ENCODE measurements at regions not wholly inside any gene's neighbourhood (a gene's known extent, or its start where the extent isn't known, plus 50 kb on each side); places are given as distances from the start of the nearest gene placed in this dataset.

GRCh38 chr6:145350928-145351327 lies 384.4 kb downstream of the EPM2A start:
- DNase-seq (ENCODE audit: low read depth) = no peak
- no peak for TF ChIP-seq CTCF (conservative IDR thresholded peaks at IDR 0.05; ENCODE audit: low read length)
- no peak overlapping the region for H3K4me3 ChIP-seq (ENCODE audit: low read length)

GRCh38 chr6:145352382-145353080 lies 382.8 kb downstream of the EPM2A start:
- TF ChIP-seq CTCF (conservative IDR thresholded peaks at IDR 0.05; ENCODE audit: low read length) = no peak
- H3K4me3 ChIP-seq (ENCODE audit: low read length) = no peak overlapping the region
- DNase-seq (ENCODE audit: low read depth) = no peak

- no peak for DNase-seq (ENCODE audit: low read depth)
- no peak overlapping the region for H3K4me3 ChIP-seq (ENCODE audit: low read length)
- no peak for TF ChIP-seq CTCF (conservative IDR thresholded peaks at IDR 0.05; ENCODE audit: low read length)
These were observed 374.5 kb downstream of the EPM2A start for GRCh38 chr6:145360865-145361264.

- H3K4me3 ChIP-seq (ENCODE audit: low read length) = no peak overlapping the region
- TF ChIP-seq CTCF (conservative IDR thresholded peaks at IDR 0.05; ENCODE audit: low read length) = no peak
- no peak for DNase-seq (ENCODE audit: low read depth)
These were observed 368.2 kb downstream of the EPM2A start for GRCh38 chr6:145367149-145367548.

GRCh38 chr6:145368075-145368474 lies 367.2 kb downstream of the EPM2A start:
- TF ChIP-seq CTCF (conservative IDR thresholded peaks at IDR 0.05; ENCODE audit: low read length) = no peak
- peak; percentile 25 for DNase-seq (ENCODE audit: low read depth)
- H3K4me3 ChIP-seq (ENCODE audit: low read length) = no peak overlapping the region

GRCh38 chr6:145370559-145370958 lies 364.8 kb downstream of the EPM2A start:
- DNase-seq (ENCODE audit: low read depth) = no peak
- no peak for TF ChIP-seq CTCF (conservative IDR thresholded peaks at IDR 0.05; ENCODE audit: low read length)
- H3K4me3 ChIP-seq (ENCODE audit: low read length) = no peak overlapping the region

GRCh38 chr6:145372671-145373151 lies 362.6 kb downstream of the EPM2A start:
- H3K4me3 ChIP-seq (ENCODE audit: low read length) = peak overlapping the region; percentile 21
- DNase-seq (ENCODE audit: low read depth) = peak; percentile 28
- no peak for TF ChIP-seq CTCF (conservative IDR thresholded peaks at IDR 0.05; ENCODE audit: low read length)

All from AG10803 (cell line).